IMR-90 (cell line): ENCODE measurements at regions not wholly inside any gene's neighbourhood (a gene's known extent, or its start where the extent isn't known, plus 50 kb on each side); places are given as distances from the start of the nearest gene placed in this dataset.

Source experiments
- ATAC-seq: fragments of 200-7000 bp; cut with Tn5 transposase; 2 replicates; pipeline ENCODE4 v1.9.1; 2020; ENCODE audit warnings: low read depth, mild to moderate bottlenecking, moderate library complexity
- BruUV-seq: library from RNA; stranded (reverse); fragments of 400-500 nt; replicated peaks from 2 replicates; lab custom pipeline; 2021; lab: Mats Ljungman, UMichigan
- CTCF ChIA-PET: fragments of 300-600 bp; formaldehyde crosslinking; extraction: SDS; loops from one replicate; lab custom pipeline; 2021; ENCODE audit warnings: antibody characterized with exemption; lab: Yijun Ruan, JAX
- POLR2A ChIA-PET: fragments of 300-600 bp; sonication (Branson Sonifier 250); formaldehyde crosslinking; loops from one replicate; lab custom pipeline; 2022; ENCODE audit warnings: antibody characterized with exemption; ENCODE audit not compliant: unreplicated experiment; lab: Charles Lee
- DNase-seq: peaks from one replicate; pipeline ENCODE4 v3.0.0; 2013
- H2AFZ ChIP-seq: replicated peaks from 2 replicates; pipeline ENCODE3; 2013; ENCODE audit warnings: low read length, mild to moderate bottlenecking; ENCODE audit not compliant: poor library complexity
- H2AK5ac ChIP-seq: 2 replicates; pipeline ENCODE4 v1.6.1; 2013; ENCODE audit warnings: low read depth, low read length, inconsistent platforms
- H2AK9ac ChIP-seq: replicated peaks from 2 replicates; pipeline ENCODE3; 2013; ENCODE audit warnings: mild to moderate bottlenecking, low read depth, low read length, moderate library complexity; ENCODE audit not compliant: poor library complexity
- H2BK120ac ChIP-seq: 2 replicates; pipeline ENCODE4 v1.6.1; 2013; ENCODE audit warnings: low read depth, low read length, inconsistent platforms
- H2BK15ac ChIP-seq: 3 replicates; pipeline ENCODE4 v1.6.1; 2013; ENCODE audit warnings: low read depth, low read length, inconsistent platforms
- H2BK20ac ChIP-seq: 2 replicates; pipeline ENCODE4 v1.6.1; 2013; ENCODE audit warnings: low read depth, mild to moderate bottlenecking, inconsistent platforms, low read length, moderate library complexity
- H2BK5ac ChIP-seq: 2 replicates; pipeline ENCODE4 v1.6.1; 2013; ENCODE audit warnings: mild to moderate bottlenecking, low read depth, low read length, inconsistent platforms; ENCODE audit not compliant: poor library complexity, severe bottlenecking
- H3K14ac ChIP-seq: replicated peaks from 2 replicates; pipeline ENCODE4 v1.6.1; 2013; ENCODE audit warnings: low read depth, low read length, inconsistent platforms
- H3K18ac ChIP-seq: 2 replicates; pipeline ENCODE4 v1.6.1; 2013; ENCODE audit warnings: low read depth, low read length, control low read depth
- H3K23ac ChIP-seq: 2 replicates; pipeline ENCODE4 v1.6.1; 2013; ENCODE audit warnings: low read depth, low read length, inconsistent platforms
- H3K27ac ChIP-seq: 2 replicates; pipeline ENCODE4 v1.5.1; 2013; ENCODE audit warnings: mild to moderate bottlenecking, control low read depth, low read length; ENCODE audit not compliant: insufficient read depth
- H3K27me3 ChIP-seq: 2 replicates; pipeline ENCODE4 v1.6.1; 2013; ENCODE audit warnings: low read length; ENCODE audit not compliant: control insufficient read depth, insufficient read depth
- H3K36me3 ChIP-seq: 2 replicates; pipeline ENCODE4 v1.6.1; 2013; ENCODE audit warnings: low read length, mixed read lengths; ENCODE audit not compliant: control insufficient read depth, insufficient read depth
- H3K4ac ChIP-seq: 2 replicates; pipeline ENCODE4 v1.6.1; 2013; ENCODE audit warnings: low read depth, low read length, inconsistent platforms
- H3K4me1 ChIP-seq: 2 replicates; pipeline ENCODE4 v1.6.1; 2013; ENCODE audit warnings: low read length, mixed read lengths; ENCODE audit not compliant: control insufficient read depth, insufficient read depth
- H3K4me2 ChIP-seq: 2 replicates; pipeline ENCODE4 v1.6.1; 2013; ENCODE audit warnings: low read depth, mild to moderate bottlenecking, control low read depth, low read length, moderate library complexity
- H3K4me3 ChIP-seq: 2 replicates; pipeline ENCODE4 v1.5.1; 2013; ENCODE audit warnings: low read depth, mild to moderate bottlenecking, control low read depth, low read length, moderate library complexity; ENCODE audit not compliant: insufficient read depth
- H3K56ac ChIP-seq: 2 replicates; pipeline ENCODE4 v1.6.1; 2013; ENCODE audit warnings: low read length, inconsistent platforms; ENCODE audit not compliant: insufficient read depth; ENCODE audit errors: extremely low read depth
- H3K79me1 ChIP-seq, 2 experiments: 2 replicates each; pipeline ENCODE4 v1.6.1; 2013; ENCODE audit warnings: low read length in 2 of 2, inconsistent platforms in 1 of 2, low read depth in 1 of 2
- H3K9ac ChIP-seq: 2 replicates; pipeline ENCODE4 v1.6.1; 2013; ENCODE audit warnings: low read depth, low read length, control low read depth
- H3K9me1 ChIP-seq: 2 replicates; pipeline ENCODE4 v1.6.1; 2013; ENCODE audit warnings: low read length, inconsistent platforms; ENCODE audit not compliant: insufficient read depth
- H3K9me3 ChIP-seq: 2 replicates; pipeline ENCODE4 v1.6.1; 2013; ENCODE audit warnings: low read length; ENCODE audit not compliant: control insufficient read depth, insufficient read depth
- H4K20me1 ChIP-seq: 2 replicates; pipeline ENCODE4 v1.6.1; 2013; ENCODE audit warnings: low read length, inconsistent platforms; ENCODE audit not compliant: insufficient read depth
- H4K5ac ChIP-seq: 2 replicates; pipeline ENCODE4 v1.6.1; 2013; ENCODE audit warnings: mild to moderate bottlenecking, low read depth, low read length, control low read depth
- H4K8ac ChIP-seq, 2 experiments: 2 replicates each; pipeline ENCODE4 v1.6.1; 2013; ENCODE audit warnings: low read depth in 2 of 2, low read length in 2 of 2, control low read depth in 1 of 2, inconsistent platforms in 1 of 2
- H4K91ac ChIP-seq: 2 replicates; pipeline ENCODE4 v1.6.1; 2013; ENCODE audit warnings: low read depth, low read length, inconsistent platforms; ENCODE audit not compliant: insufficient read depth
- BHLHE40 ChIP-seq: fragments of 150-350 bp; IDR thresholded peaks from 2 replicates; pipeline ENCODE4 v1.6.1; 2016; ENCODE audit warnings: mild to moderate bottlenecking, low read depth, low read length
- CHD1 ChIP-seq: IDR thresholded peaks from 2 replicates; pipeline ENCODE4 v1.6.1; 2012; ENCODE audit warnings: low read depth, low read length, improper control_type of control experiment
- CTCF ChIP-seq: conservative IDR thresholded peaks from 2 replicates; pipeline ENCODE4 v1.5.1; 2012; ENCODE audit warnings: mild to moderate bottlenecking, low read depth, low read length, improper control_type of control experiment
- ELK1 ChIP-seq: fragments of 150-350 bp; IDR thresholded peaks from 2 replicates; pipeline ENCODE4 v1.6.1; 2016; ENCODE audit warnings: low read depth, mild to moderate bottlenecking, low read length, moderate library complexity, borderline replicate concordance
- MAFK ChIP-seq: IDR thresholded peaks from 2 replicates; pipeline ENCODE4 v1.6.1; 2012; ENCODE audit warnings: low read depth, low read length, improper control_type of control experiment
- MAZ ChIP-seq: IDR thresholded peaks from 2 replicates; pipeline ENCODE4 v1.6.1; 2012; ENCODE audit warnings: low read depth, mild to moderate bottlenecking, low read length, improper control_type of control experiment, moderate library complexity, borderline replicate concordance
- MXI1 ChIP-seq: IDR thresholded peaks from 2 replicates; pipeline ENCODE4 v1.6.1; 2012; ENCODE audit warnings: low read depth, mild to moderate bottlenecking, low read length, moderate library complexity, borderline replicate concordance
- NFE2L2 ChIP-seq: fragments of 150-350 bp; IDR thresholded peaks from 2 replicates; pipeline ENCODE4 v1.6.1; 2016; ENCODE audit warnings: low read depth, mild to moderate bottlenecking, low read length
- POLR2A ChIP-seq: IDR thresholded peaks from 2 replicates; pipeline ENCODE4 v1.6.1; 2012; ENCODE audit warnings: mild to moderate bottlenecking, low read depth, low read length
- RCOR1 ChIP-seq: IDR thresholded peaks from 2 replicates; pipeline ENCODE4 v1.6.1; 2012; ENCODE audit warnings: mild to moderate bottlenecking, low read length, improper control_type of control experiment; ENCODE audit not compliant: insufficient replicate concordance
- SMC3 ChIP-seq: fragments of 150-350 bp; IDR thresholded peaks from 2 replicates; pipeline ENCODE4 v1.6.1; 2016; ENCODE audit warnings: low read depth, mild to moderate bottlenecking, antibody characterized with exemption, low read length, moderate library complexity
- USF2 ChIP-seq: fragments of 150-350 bp; IDR thresholded peaks from 2 replicates; pipeline ENCODE4 v1.6.1; 2017; ENCODE audit warnings: mild to moderate bottlenecking, antibody characterized with exemption, low read length, low read depth
- WGBS, 2 experiments: methylation state at CpG; one replicate each; pipeline versions ENCODE4 v1.1.5 to v1.1.7; 2013; ENCODE audit warnings: missing lambda C conversion rate in 2 of 2; ENCODE audit not compliant: insufficient read length in 1 of 2; ENCODE audit errors: extremely low coverage in 2 of 2; 5-methylcytosine and 5-hydroxymethylcytosine counted together
- dilution Hi-C: fragments of 300-500 bp; cut with HindIII; formaldehyde crosslinking; loops from one replicate; pipeline ENCODE4 v1.14.3; 2018; ENCODE audit warnings: low sequenced_read_pairs; ENCODE audit not compliant: unreplicated experiment
- in situ Hi-C: fragments of 300-500 bp; cut with MboI; formaldehyde crosslinking; loops from 3 replicates; pipeline ENCODE4 v1.14.3; 2019; ENCODE audit warnings: low sequenced_read_pairs, inconsistent platforms, mixed read lengths
- intact Hi-C: fragments of 100-400 bp; cut with micrococcal nuclease; formaldehyde crosslinking; loops from 2 replicates; pipeline ENCODE4 v1.10.0; 2022

- CTCF ChIA-PET: no interaction called here
- H3K36me3 ChIP-seq: no peaks in the 10 kb centered on the region
- no TSS peak for BruUV-seq
Measured at GRCh38 chr5:172571892-172572291, 69.2 kb upstream of the NEURL1B start.

More at GRCh38 chr5:172571892-172572291, 69.2 kb upstream of the NEURL1B start:
- dilution Hi-C loops (no loop called here), in situ Hi-C loops (no loop called here), intact Hi-C loops (no loop called here)
- no peak overlapping the region for H2AK9ac ChIP-seq
- no peak overlapping the region for H4K8ac ChIP-seq
- no peak overlapping the region for H2BK20ac ChIP-seq
- no peak overlapping the region for H3K4me3 ChIP-seq
- H3K18ac ChIP-seq: no peak overlapping the region
- H4K91ac ChIP-seq: no peak overlapping the region
- no peak overlapping the region for H3K9ac ChIP-seq
- H2AK5ac ChIP-seq: no peak overlapping the region
- POLR2A ChIA-PET: no interaction called here
- no peak for ATAC-seq
- H3K27ac ChIP-seq: no peak overlapping the region
- H4K5ac ChIP-seq: no peak overlapping the region
- no peaks in the 10 kb centered on the region for H3K4me1 ChIP-seq
- no peak overlapping the region for H2AFZ ChIP-seq
- WGBS, 2 experiments: 91% methylated on average over 3 of the region's 8 CpGs; no CpG with 5 or more reads in 1 of the 2 experiments
- H4K20me1 ChIP-seq: no peaks in the 10 kb centered on the region
- no peak overlapping the region for H3K14ac ChIP-seq
- no peak overlapping the region for H3K4me2 ChIP-seq
- no peaks in the 10 kb centered on the region for H3K79me1 ChIP-seq
- H3K23ac ChIP-seq: no peak overlapping the region
- H3K9me3 ChIP-seq: peaks cover 8% of the 10 kb centered on the region; the same call in 1 of the 2 replicates
- H3K27me3 ChIP-seq: peaks cover 77% of the 10 kb centered on the region
- no peak overlapping the region for H2BK5ac ChIP-seq
- H2BK15ac ChIP-seq: no peak overlapping the region
- no peaks in the 10 kb centered on the region; the same call in 1 of the 2 replicates for H3K9me1 ChIP-seq
- no peak overlapping the region for H3K4ac ChIP-seq
- DNase-seq: no peak
- TF ChIP-seq MAFK (no peak), MXI1 (no peak), USF2 (no peak), POLR2A (no peak), SMC3 (no peak), CHD1 (no peak), BHLHE40 (no peak), ELK1 (no peak), MAZ (no peak), RCOR1 (no peak), NFE2L2 (no peak), CTCF (no peak)
- H3K56ac ChIP-seq: no peak overlapping the region
- H2BK120ac ChIP-seq: no peak overlapping the region
